HEK293 (cell line): ENCODE measurements at regions not wholly inside any gene's neighbourhood (a gene's known extent, or its start where the extent isn't known, plus 50 kb on each side); places are given as distances from the start of the nearest gene placed in this dataset.
A peak's percentile ranks its signal among the peaks of the same experiment; 100 is the strongest.
"Not testable (repeated sequence)": the region's sequence is repeated elsewhere in the genome, so short reads cannot be mapped to it uniquely, and the experiment has no call there.

Source experiments
- CTCF ChIA-PET: fragments of 350-600 bp; formaldehyde crosslinking; extraction: SDS; loops from one replicate; lab custom pipeline; 2021; ENCODE audit warnings: antibody characterized with exemption; lab: Yijun Ruan, JAX
- POLR2A ChIA-PET: fragments of 300-600 bp; formaldehyde crosslinking; extraction: SDS; loops from one replicate; lab custom pipeline; 2020; ENCODE audit warnings: antibody characterized with exemption, inconsistent platforms; lab: Yijun Ruan, JAX
- H3K27ac ChIP-seq: fragments of 200-500 bp; sonication (Bioruptor generic); 2 replicates; pipeline ENCODE4 v1.5.1; 2014; ENCODE audit warnings: low read depth, low read length, control low read depth, inconsistent platforms; ENCODE audit errors: extremely low read depth
- H3K36me3 ChIP-seq, 2 experiments: fragments of 200-500 bp in 1 of 2; sonication (Bioruptor generic) in 1 of 2; 1 replicate in 1 of 2; 2 replicates in 1 of 2; pipeline ENCODE4 v1.5.1; 2014 to 2017; ENCODE audit warnings: inconsistent platforms in 2 of 2, low read length in 2 of 2; ENCODE audit not compliant: control insufficient read depth in 2 of 2, insufficient read depth in 1 of 2
- H3K4me1 ChIP-seq: fragments of 200-500 bp; sonication (Bioruptor generic); 2 replicates; pipeline ENCODE4 v1.5.1; 2014; ENCODE audit warnings: mild to moderate bottlenecking, low read length, inconsistent platforms; ENCODE audit not compliant: control insufficient read depth, insufficient read depth
- H3K4me3 ChIP-seq: 2 replicates; pipeline ENCODE4 v1.5.1; 2011; ENCODE audit warnings: low read depth, mild to moderate bottlenecking, control low read depth, low read length, moderate library complexity
- H3K9me3 ChIP-seq: fragments of 200-500 bp; sonication (Bioruptor generic); 2 replicates; pipeline ENCODE4 v1.5.1; 2014; ENCODE audit warnings: low read depth, low read length, inconsistent platforms; ENCODE audit not compliant: control insufficient read depth, insufficient read depth
- KLF10 ChIP-seq: fragments of 450-650 bp; IDR thresholded peaks from 2 replicates; pipeline ENCODE4 v1.5.1; 2018; ENCODE audit warnings: missing biosample characterization, mild to moderate bottlenecking, missing genetic modification characterization
- KLF7 ChIP-seq: fragments of 450-650 bp; formaldehyde crosslinking; IDR thresholded peaks from 2 replicates; pipeline ENCODE4 v1.5.1; 2016; ENCODE audit warnings: missing biosample characterization, missing genetic modification characterization, borderline replicate concordance
- MZF1 ChIP-seq: fragments of 450-650 bp; formaldehyde crosslinking; IDR thresholded peaks from 2 replicates; pipeline ENCODE4 v1.5.1; 2017; ENCODE audit warnings: missing biosample characterization, missing genetic modification characterization, borderline replicate concordance
- OSR2 ChIP-seq: fragments of 450-650 bp; formaldehyde crosslinking; IDR thresholded peaks from 2 replicates; pipeline ENCODE4 v1.5.1; 2016; ENCODE audit warnings: missing biosample characterization, missing genetic modification characterization
- SALL2 ChIP-seq: fragments of 450-650 bp; formaldehyde crosslinking; IDR thresholded peaks from 2 replicates; pipeline ENCODE4 v1.5.0; 2017; ENCODE audit warnings: missing biosample characterization, mild to moderate bottlenecking, missing genetic modification characterization, borderline replicate concordance
- WT1 ChIP-seq: fragments of 450-650 bp; formaldehyde crosslinking; IDR thresholded peaks from 2 replicates; pipeline ENCODE4 v1.5.1; 2016; ENCODE audit warnings: missing biosample characterization, missing genetic modification characterization
- ZFP69B ChIP-seq: fragments of 450-650 bp; formaldehyde crosslinking; IDR thresholded peaks from 2 replicates; pipeline ENCODE4 v1.5.1; 2016; ENCODE audit warnings: missing biosample characterization, missing genetic modification characterization
- ZNF10 ChIP-seq: fragments of 450-650 bp; formaldehyde crosslinking; IDR thresholded peaks from 2 replicates; pipeline ENCODE4 v1.5.1; 2017; ENCODE audit warnings: missing biosample characterization, missing genetic modification characterization
- ZNF133 ChIP-seq: fragments of 450-650 bp; formaldehyde crosslinking; IDR thresholded peaks from 2 replicates; pipeline ENCODE4 v1.5.1; 2016; ENCODE audit warnings: missing biosample characterization, missing genetic modification characterization
- ZNF146 ChIP-seq: fragments of 450-650 bp; formaldehyde crosslinking; IDR thresholded peaks from 2 replicates; pipeline ENCODE4 v1.5.1; 2016; ENCODE audit warnings: missing biosample characterization, missing genetic modification characterization
- ZNF155 ChIP-seq: fragments of 450-650 bp; formaldehyde crosslinking; IDR thresholded peaks from 2 replicates; pipeline ENCODE4 v1.5.1; 2016; ENCODE audit warnings: missing biosample characterization, missing genetic modification characterization
- ZNF510 ChIP-seq: fragments of 450-650 bp; formaldehyde crosslinking; IDR thresholded peaks from 2 replicates; pipeline ENCODE4 v1.5.1; 2018; ENCODE audit warnings: mild to moderate bottlenecking, missing genetic modification characterization, missing biosample characterization; ENCODE audit not compliant: insufficient replicate concordance
- ZNF514 ChIP-seq: fragments of 450-650 bp; formaldehyde crosslinking; IDR thresholded peaks from 2 replicates; pipeline ENCODE4 v1.5.1; 2016; ENCODE audit warnings: missing biosample characterization, missing genetic modification characterization
- ZNF561 ChIP-seq: fragments of 450-650 bp; IDR thresholded peaks from 2 replicates; pipeline ENCODE4 v1.5.1; 2018; ENCODE audit warnings: missing biosample characterization, missing genetic modification characterization, borderline replicate concordance
- ZNF621 ChIP-seq: fragments of 450-650 bp; formaldehyde crosslinking; IDR thresholded peaks from 2 replicates; pipeline ENCODE4 v1.5.1; 2017; ENCODE audit warnings: missing biosample characterization, missing genetic modification characterization
- TF ChIP-seq, protein P1 (sequence below): fragments of 450-650 bp; formaldehyde crosslinking; IDR thresholded peaks from 2 replicates; pipeline ENCODE4 v1.5.1; 2016; ENCODE audit warnings: missing biosample characterization, missing genetic modification characterization, low read depth
- TF ChIP-seq, protein P2 (sequence below): fragments of 450-650 bp; formaldehyde crosslinking; IDR thresholded peaks from 2 replicates; pipeline ENCODE4 v1.5.1; 2016; ENCODE audit warnings: missing biosample characterization, missing genetic modification characterization

DNA sequence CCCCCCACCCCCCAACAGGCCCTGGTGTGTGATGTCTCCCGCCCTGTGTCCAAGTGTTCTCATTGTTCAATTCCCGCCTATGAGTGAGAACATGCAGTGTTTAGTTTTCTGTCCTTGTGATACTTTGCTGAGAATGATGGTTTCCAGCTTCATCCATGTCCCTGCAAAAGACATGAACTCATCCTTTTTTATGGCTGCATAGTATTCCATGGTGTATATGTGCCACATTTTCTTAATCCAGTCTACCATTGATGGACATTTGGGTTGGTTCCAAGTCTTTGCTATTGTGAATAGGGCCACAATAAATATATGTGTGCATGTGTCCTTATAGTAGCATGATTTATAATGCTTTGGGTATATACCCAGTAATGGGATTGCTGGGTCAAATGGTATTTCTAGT is 54.0 kb downstream of the ZCCHC13 start:
- H3K9me3 ChIP-seq, H3K4me3 ChIP-seq, H3K4me1 ChIP-seq, H3K27ac ChIP-seq, POLR2A ChIA-PET, H3K36me3 ChIP-seq: not testable (repeated sequence)
- CTCF ChIA-PET: interaction anchor here (0.9 to 1.3 kb wide), 2 partner anchors 14 to 893 kb away, joined by 4 to 5 read pairs; no protein-coding TSS in a partner anchor
- TF ChIP-seq ZNF146 (tag by site-specific recombination): peak; percentile 94

DNA sequence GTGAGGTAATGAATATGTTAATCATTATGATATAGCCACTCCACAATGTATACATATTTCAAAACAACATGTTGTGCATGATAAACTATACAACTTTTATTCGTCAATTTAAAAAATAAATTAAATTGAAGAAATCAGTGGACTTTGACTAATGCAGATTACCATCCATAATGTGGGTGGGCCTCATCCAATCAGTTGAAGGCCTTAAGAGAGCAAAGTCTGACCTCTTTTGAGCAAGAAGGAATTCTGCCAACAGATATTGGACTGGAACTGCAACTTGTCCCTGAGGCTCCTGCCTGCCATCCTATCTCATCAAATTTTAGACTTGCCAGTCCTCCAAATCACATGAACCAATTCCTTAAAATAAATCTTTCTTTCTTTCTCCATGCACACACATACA is 57.4 kb upstream of the SLC16A2 start:
- no peaks in the 10 kb centered on the region for H3K36me3 ChIP-seq
- no peak overlapping the region for H3K4me3 ChIP-seq
- TF ChIP-seq ZNF10 (peak; percentile 97), ZNF133 (tag by site-specific recombination) (no peak)
- no peaks in the 10 kb centered on the region for H3K4me1 ChIP-seq
- no peaks in the 10 kb centered on the region for H3K9me3 ChIP-seq
- ChIA-PET POLR2A (no interaction called here), CTCF (interaction anchor here (0.6 to 2.5 kb wide), 3 partner anchors 7 to 953 kb away, joined by 3 to 8 read pairs (median 3); no protein-coding TSS in a partner anchor)
- no peak overlapping the region for H3K27ac ChIP-seq

GRCh38 chrX:74369666-74370065 is 51.6 kb upstream of the SLC16A2 start:
- TF ChIP-seq, protein P1, sequence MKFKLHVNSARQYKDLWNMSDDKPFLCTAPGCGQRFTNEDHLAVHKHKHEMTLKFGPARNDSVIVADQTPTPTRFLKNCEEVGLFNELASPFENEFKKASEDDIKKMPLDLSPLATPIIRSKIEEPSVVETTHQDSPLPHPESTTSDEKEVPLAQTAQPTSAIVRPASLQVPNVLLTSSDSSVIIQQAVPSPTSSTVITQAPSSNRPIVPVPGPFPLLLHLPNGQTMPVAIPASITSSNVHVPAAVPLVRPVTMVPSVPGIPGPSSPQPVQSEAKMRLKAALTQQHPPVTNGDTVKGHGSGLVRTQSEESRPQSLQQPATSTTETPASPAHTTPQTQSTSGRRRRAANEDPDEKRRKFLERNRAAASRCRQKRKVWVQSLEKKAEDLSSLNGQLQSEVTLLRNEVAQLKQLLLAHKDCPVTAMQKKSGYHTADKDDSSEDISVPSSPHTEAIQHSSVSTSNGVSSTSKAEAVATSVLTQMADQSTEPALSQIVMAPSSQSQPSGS (tag by site-specific recombination): 0 out of 2 replicates have a peak, but pooled peaks have one; percentile 40
- TF ChIP-seq KLF10 (tag by site-specific recombination) (no peak), ZNF133 (tag by site-specific recombination) (no peak), KLF7 (no peak), ZNF514 (no peak), OSR2 (tag by site-specific recombination) (peak; percentile 59), ZNF155 (tag by site-specific recombination) (no peak), SALL2 (no peak)
- ChIA-PET CTCF (no interaction called here), POLR2A (no interaction called here)
- H3K27ac ChIP-seq: no peak overlapping the region
- no peaks in the 10 kb centered on the region for H3K9me3 ChIP-seq
- no peaks in the 10 kb centered on the region for H3K4me1 ChIP-seq
- no peak overlapping the region for H3K4me3 ChIP-seq
- H3K36me3 ChIP-seq: no peaks in the 10 kb centered on the region

- TF ChIP-seq ZNF561 (tag by site-specific recombination) (no peak), WT1 (no peak), ZNF621 (tag by site-specific recombination) (no peak), ZNF510 (tag by site-specific recombination) (no peak), ZFP69B (tag by site-specific recombination) (no peak), MZF1 (tag by site-specific recombination) (no peak)
- TF ChIP-seq, protein P2, sequence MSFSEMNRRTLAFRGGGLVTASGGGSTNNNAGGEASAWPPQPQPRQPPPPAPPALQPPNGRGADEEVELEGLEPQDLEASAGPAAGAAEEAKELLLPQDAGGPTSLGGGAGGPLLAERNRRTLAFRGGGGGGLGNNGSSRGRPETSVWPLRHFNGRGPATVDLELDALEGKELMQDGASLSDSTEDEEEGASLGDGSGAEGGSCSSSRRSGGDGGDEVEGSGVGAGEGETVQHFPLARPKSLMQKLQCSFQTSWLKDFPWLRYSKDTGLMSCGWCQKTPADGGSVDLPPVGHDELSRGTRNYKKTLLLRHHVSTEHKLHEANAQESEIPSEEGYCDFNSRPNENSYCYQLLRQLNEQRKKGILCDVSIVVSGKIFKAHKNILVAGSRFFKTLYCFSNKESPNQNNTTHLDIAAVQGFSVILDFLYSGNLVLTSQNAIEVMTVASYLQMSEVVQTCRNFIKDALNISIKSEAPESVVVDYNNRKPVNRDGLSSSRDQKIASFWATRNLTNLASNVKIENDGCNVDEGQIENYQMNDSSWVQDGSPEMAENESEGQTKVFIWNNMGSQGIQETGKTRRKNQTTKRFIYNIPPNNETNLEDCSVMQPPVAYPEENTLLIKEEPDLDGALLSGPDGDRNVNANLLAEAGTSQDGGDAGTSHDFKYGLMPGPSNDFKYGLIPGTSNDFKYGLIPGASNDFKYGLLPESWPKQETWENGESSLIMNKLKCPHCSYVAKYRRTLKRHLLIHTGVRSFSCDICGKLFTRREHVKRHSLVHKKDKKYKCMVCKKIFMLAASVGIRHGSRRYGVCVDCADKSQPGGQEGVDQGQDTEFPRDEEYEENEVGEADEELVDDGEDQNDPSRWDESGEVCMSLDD (tag by site-specific recombination): no peak
- TF ChIP-seq, all 188 proteins: peak for 0
- no peaks in the 10 kb centered on the region for H3K9me3 ChIP-seq
- ChIA-PET POLR2A (no interaction called here), CTCF (interaction anchor here (0.6 kb wide), 1 partner anchor 1417 kb away, joined by 3 read pairs; no protein-coding TSS in a partner anchor)
- H3K4me1 ChIP-seq: no peaks in the 10 kb centered on the region
- no peak overlapping the region for H3K27ac ChIP-seq
- no peak overlapping the region for H3K4me3 ChIP-seq
- H3K36me3 ChIP-seq: no peaks in the 10 kb centered on the region
These were observed 50.8 kb upstream of the SLC16A2 start for GRCh38 chrX:74370487-74370886.
